Nephron (organoid): ENCODE measurements at regions not wholly inside any gene's neighbourhood (a gene's known extent, or its start where the extent isn't known, plus 50 kb on each side); places are given as distances from the start of the nearest gene placed in this dataset.
"Not testable (repeated sequence)": the region's sequence is repeated elsewhere in the genome, so short reads cannot be mapped to it uniquely, and the experiment has no call there.

Source experiments
- H3K27ac Mint-ChIP-seq, 3 experiments: 2 replicates each; pipeline ENCODE4 v1.8.0; 2020; ENCODE audit warnings: mixed read lengths in 3 of 3, mild to moderate bottlenecking in 2 of 3, moderate library complexity in 1 of 3
- H3K27me3 Mint-ChIP-seq: 2 replicates; pipeline ENCODE4 v1.8.0; 2021; ENCODE audit warnings: low read depth, mild to moderate bottlenecking, moderate library complexity, mixed read lengths
- H3K36me3 Mint-ChIP-seq: 2 replicates; pipeline ENCODE4 v1.8.0; 2020; ENCODE audit warnings: low read depth, mixed read lengths
- H3K4me1 Mint-ChIP-seq: 2 replicates; pipeline ENCODE4 v1.8.0; 2020; ENCODE audit warnings: mixed read lengths
- H3K4me3 Mint-ChIP-seq, 3 experiments: 2 replicates each; pipeline ENCODE4 v1.8.0; 2020; ENCODE audit warnings: mild to moderate bottlenecking in 3 of 3, mixed read lengths in 3 of 3, moderate library complexity in 2 of 3
- H3K9me3 Mint-ChIP-seq: 2 replicates; pipeline ENCODE4 v1.8.0; 2020; ENCODE audit warnings: mixed read lengths
- TF ChIP-seq, protein P1 (sequence below), 3 experiments: fragments of 200-600 bp; sonication (generic); IDR thresholded peaks; one replicate each; pipeline ENCODE4 v1.5.0; 2021; ENCODE audit warnings: antibody characterized with exemption in 3 of 3; ENCODE audit not compliant: unreplicated experiment in 3 of 3

DNA sequence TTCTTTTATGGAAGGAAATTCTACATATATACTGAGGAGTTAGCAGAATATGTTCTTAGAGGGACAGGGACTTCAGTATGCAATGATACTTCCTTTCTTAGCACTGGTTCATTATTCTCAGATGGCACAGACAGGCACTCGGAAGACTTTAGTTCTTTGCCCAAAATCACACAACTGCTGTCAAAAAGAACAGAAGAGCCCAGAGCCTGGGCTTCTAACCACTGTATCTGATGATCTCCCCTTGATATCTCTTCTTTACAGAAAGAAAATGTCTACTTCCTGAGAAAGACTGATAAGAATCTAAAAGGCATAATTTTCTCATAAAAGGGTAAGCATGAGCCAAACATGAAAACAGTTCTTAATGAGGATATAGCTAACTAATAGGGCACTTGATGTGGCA is 2034.2 kb upstream of the PRR20A start:
- H3K27me3 Mint-ChIP-seq, result no peaks in the 10 kb centered on the region
- TF ChIP-seq, protein P1, sequence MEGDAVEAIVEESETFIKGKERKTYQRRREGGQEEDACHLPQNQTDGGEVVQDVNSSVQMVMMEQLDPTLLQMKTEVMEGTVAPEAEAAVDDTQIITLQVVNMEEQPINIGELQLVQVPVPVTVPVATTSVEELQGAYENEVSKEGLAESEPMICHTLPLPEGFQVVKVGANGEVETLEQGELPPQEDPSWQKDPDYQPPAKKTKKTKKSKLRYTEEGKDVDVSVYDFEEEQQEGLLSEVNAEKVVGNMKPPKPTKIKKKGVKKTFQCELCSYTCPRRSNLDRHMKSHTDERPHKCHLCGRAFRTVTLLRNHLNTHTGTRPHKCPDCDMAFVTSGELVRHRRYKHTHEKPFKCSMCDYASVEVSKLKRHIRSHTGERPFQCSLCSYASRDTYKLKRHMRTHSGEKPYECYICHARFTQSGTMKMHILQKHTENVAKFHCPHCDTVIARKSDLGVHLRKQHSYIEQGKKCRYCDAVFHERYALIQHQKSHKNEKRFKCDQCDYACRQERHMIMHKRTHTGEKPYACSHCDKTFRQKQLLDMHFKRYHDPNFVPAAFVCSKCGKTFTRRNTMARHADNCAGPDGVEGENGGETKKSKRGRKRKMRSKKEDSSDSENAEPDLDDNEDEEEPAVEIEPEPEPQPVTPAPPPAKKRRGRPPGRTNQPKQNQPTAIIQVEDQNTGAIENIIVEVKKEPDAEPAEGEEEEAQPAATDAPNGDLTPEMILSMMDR (IDR thresholded peaks at IDR 0.05; ENCODE audit: unreplicated experiment in 3 of 3), result no peak

DNA sequence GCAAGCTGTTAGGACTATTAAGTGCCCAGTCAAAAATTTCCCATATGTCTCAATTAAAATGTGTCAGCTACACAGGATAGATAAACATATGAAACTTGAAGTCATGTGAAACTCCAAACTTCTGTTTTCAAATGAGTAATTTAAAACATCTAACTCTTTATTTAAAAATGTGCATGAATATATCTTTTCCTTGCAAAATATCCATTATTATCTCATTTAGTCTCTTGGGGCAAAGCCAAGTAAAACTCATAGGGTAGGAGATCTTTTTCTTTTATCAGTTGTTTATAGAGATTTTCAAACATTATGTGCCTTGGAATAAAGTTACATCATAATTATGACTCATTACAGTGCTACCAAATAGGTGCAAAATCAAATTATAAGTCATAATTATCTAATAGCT is 2020.1 kb upstream of the PRR20A start:
- no peak overlapping the region for H3K27ac Mint-ChIP-seq
- no peaks in the 10 kb centered on the region for H3K9me3 Mint-ChIP-seq
- no peaks in the 10 kb centered on the region for H3K4me1 Mint-ChIP-seq
- H3K27me3 Mint-ChIP-seq, result no peaks in the 10 kb centered on the region
- no peak overlapping the region for H3K4me3 Mint-ChIP-seq
- no peaks in the 10 kb centered on the region for H3K36me3 Mint-ChIP-seq
- TF ChIP-seq, protein P1 (IDR thresholded peaks at IDR 0.05; ENCODE audit: unreplicated experiment in 3 of 3), result no peak

More for the DNA sequence above, 2034.2 kb upstream of the PRR20A start:
- Mint-ChIP-seq H3K36me3 (no peaks in the 10 kb centered on the region), H3K4me3 (no peak overlapping the region), H3K27ac (no peak overlapping the region), H3K4me1 (no peaks in the 10 kb centered on the region), H3K9me3 (no peaks in the 10 kb centered on the region)

DNA sequence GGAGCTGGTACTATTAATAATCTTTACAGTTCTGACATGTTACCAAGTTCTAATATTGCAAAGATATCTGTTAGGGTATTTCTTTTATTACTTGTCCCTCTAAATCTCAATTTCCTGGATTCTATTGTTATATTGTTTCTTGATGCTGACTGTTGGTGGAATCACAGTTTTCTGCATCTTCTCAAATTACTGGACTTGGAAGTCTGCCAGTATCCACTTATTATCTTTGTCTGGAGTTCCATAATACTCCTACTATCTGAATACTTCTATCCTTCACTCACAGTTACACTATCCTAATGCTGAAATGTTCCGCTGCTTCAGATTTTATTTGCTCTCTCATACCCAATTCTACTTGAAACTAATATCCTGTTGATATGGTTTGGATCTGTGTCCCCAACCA is 1985.7 kb upstream of the PRR20A start:
- TF ChIP-seq, protein P1 (IDR thresholded peaks at IDR 0.05; ENCODE audit: unreplicated experiment in 3 of 3), result no peak
- no peak overlapping the region for H3K4me3 Mint-ChIP-seq
- no peaks in the 10 kb centered on the region for H3K36me3 Mint-ChIP-seq
- H3K27ac Mint-ChIP-seq, result no peak overlapping the region
- no peaks in the 10 kb centered on the region for H3K27me3 Mint-ChIP-seq
- no peaks in the 10 kb centered on the region for H3K4me1 Mint-ChIP-seq
- H3K9me3 Mint-ChIP-seq, result peaks cover 8% of the 10 kb centered on the region

DNA sequence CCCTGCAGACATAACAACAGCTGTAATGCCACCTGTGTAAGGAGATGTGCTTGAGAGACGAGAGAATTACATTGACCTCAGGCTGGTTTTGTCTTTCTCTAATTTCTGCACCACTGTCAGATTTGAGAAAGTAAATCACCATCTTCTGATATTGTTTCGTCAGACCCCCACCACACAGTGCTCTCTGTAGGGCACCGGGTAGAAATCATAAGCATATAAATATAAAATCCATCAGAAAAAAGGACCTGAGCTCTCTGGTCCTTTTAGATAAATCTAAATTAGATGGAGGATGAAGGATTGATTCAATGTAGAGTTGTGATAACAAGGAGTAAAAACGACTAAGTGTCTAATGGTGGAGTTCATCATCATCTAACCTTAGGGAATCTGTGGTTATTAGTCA is 1981.0 kb upstream of the PRR20A start:
- Mint-ChIP-seq H3K36me3 (no peaks in the 10 kb centered on the region), H3K27ac (no peak overlapping the region), H3K4me3 (no peak overlapping the region), H3K4me1 (peaks cover 5% of the 10 kb centered on the region), H3K27me3 (no peaks in the 10 kb centered on the region), H3K9me3 (peaks cover 8% of the 10 kb centered on the region)
- TF ChIP-seq, protein P1 (IDR thresholded peaks at IDR 0.05; ENCODE audit: unreplicated experiment in 3 of 3), result no peak

DNA sequence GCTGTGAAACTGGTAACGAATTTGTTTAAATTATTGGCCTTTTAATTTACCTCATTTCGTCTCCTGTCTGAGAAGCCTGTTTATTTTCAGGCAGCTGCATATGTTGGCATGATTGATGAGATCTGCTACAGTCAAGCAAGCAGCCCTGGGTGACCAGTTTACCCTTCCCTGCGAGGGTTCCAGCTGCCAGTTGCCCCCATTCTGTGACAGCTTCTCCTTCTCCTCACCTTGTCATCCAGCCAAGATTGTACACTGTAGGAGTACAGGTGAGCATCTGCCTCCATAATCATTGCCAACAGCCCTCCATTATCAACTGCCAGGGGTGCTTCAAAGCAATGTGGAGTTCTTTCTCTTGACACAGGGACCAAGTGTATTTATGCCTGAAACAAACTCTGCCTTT is 1979.9 kb upstream of the PRR20A start:
- TF ChIP-seq, protein P1 (IDR thresholded peaks at IDR 0.05; ENCODE audit: unreplicated experiment in 3 of 3), result no peak

DNA sequence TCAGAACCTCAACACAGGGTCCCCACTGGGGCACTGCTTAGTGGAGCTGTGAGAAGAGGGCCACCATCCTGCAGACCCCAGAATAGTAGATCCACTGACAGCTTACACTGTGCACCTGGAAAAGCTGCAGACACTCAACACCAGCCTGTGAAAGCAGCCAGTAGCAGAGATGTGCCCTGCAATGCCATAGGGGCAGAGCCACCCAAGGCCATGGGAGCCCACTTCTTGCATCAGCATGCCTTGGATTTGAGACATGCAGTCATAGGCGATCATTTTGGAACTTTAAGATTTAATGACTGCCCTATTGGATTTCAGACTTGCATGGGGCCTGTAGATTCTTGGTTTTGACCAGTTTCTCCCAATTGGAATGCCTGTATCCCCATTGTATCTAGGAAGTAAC is 1962.1 kb upstream of the PRR20A start:
- not testable (repeated sequence) for H3K27ac Mint-ChIP-seq, H3K27me3 Mint-ChIP-seq, H3K4me1 Mint-ChIP-seq, H3K4me3 Mint-ChIP-seq, H3K36me3 Mint-ChIP-seq
- peaks cover 12% of the 10 kb centered on the region for H3K9me3 Mint-ChIP-seq

More for the DNA sequence above, 1979.9 kb upstream of the PRR20A start:
- no peak overlapping the region for H3K4me3 Mint-ChIP-seq
- H3K27me3 Mint-ChIP-seq, result no peaks in the 10 kb centered on the region
- H3K27ac Mint-ChIP-seq, result no peak overlapping the region
- peaks cover 5% of the 10 kb centered on the region for H3K4me1 Mint-ChIP-seq
- H3K36me3 Mint-ChIP-seq, result no peaks in the 10 kb centered on the region
- peaks cover 6% of the 10 kb centered on the region for H3K9me3 Mint-ChIP-seq
